ENCODE measurements at regions not wholly inside any gene's neighbourhood (a gene's known extent, or its start where the extent isn't known, plus 50 kb on each side); places are given as distances from the start of the nearest gene placed in this dataset.

DNA sequence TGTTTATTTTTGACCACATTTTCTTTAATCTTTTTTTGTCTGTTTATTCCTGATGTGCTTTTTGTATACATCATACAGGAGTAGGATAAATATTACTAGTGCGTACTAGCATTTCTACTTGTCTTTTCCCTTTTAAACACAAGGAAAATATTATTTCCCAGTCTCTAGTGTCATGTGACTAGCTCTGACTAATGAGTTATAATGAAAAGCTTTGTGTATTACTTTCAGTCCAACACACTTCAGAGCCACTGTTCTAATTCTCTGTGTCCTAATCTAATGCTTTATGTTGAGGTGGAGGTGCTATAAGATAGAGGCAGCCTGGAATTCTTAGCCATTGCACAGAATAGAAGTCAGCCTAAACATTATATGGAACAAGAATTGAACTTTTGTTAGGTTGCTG, 65.0 kb upstream of the RAB18 start:
- TF ChIP-seq GATA3 (IDR thresholded peaks at IDR 0.05; ENCODE audit: low read depth, low read length) (no peak), GATA2 (IDR thresholded peaks at IDR 0.05; ENCODE audit: low read depth, low read length) (no peak)
